GM23338 (cell line): ENCODE measurements at regions not wholly inside any gene's neighbourhood (a gene's known extent, or its start where the extent isn't known, plus 50 kb on each side); places are given as distances from the start of the nearest gene placed in this dataset.

ENCODE experiments used
- ATAC-seq: fragments of 200-7000 bp; cut with Tn5 transposase; 3 replicates; pipeline ENCODE4 v1.9.1; 2020
- DNase-seq: peaks from one replicate; pipeline ENCODE4 v3.0.0-alpha.2; 2015; ENCODE audit warnings: low spot score
- H2AFZ ChIP-seq: fragments of 200-600 bp; sonication (generic); 2 replicates; pipeline ENCODE4 v1.8.0; 2016; ENCODE audit warnings: antibody characterized with exemption, mild to moderate bottlenecking, moderate library complexity
- H3F3A ChIP-seq: fragments of 200-600 bp; sonication (generic); replicated peaks from 2 replicates; pipeline ENCODE4 v1.8.0; 2017; ENCODE audit warnings: antibody characterized with exemption, mixed run types, low read depth
- H3K27ac ChIP-seq: fragments of 200-600 bp; sonication (generic); 2 replicates; pipeline ENCODE4 v1.6.1; 2016; ENCODE audit warnings: low read depth
- H3K27me3 ChIP-seq: fragments of 200-600 bp; sonication (generic); 2 replicates; pipeline ENCODE4 v1.8.0; 2016; ENCODE audit warnings: mild to moderate bottlenecking, mixed run types, moderate library complexity; ENCODE audit not compliant: insufficient read depth
- H3K36me3 ChIP-seq: fragments of 200-600 bp; sonication (generic); 2 replicates; pipeline ENCODE4 v1.8.0; 2016; ENCODE audit warnings: mild to moderate bottlenecking; ENCODE audit not compliant: insufficient read depth
- H3K4me1 ChIP-seq: fragments of 200-600 bp; sonication (generic); 2 replicates; pipeline ENCODE4 v1.8.0; 2016; ENCODE audit warnings: mild to moderate bottlenecking, moderate library complexity; ENCODE audit not compliant: insufficient read depth
- H3K4me2 ChIP-seq: fragments of 200-600 bp; sonication (generic); 2 replicates; pipeline ENCODE4 v1.7.1; 2017; ENCODE audit warnings: mixed run types
- H3K4me3 ChIP-seq: fragments of 200-600 bp; sonication (generic); 2 replicates; pipeline ENCODE4 v1.6.1; 2016; ENCODE audit warnings: mixed run types
- H3K79me2 ChIP-seq: fragments of 200-600 bp; sonication (generic); replicated peaks from 2 replicates; pipeline ENCODE4 v1.8.0; 2017; ENCODE audit warnings: mild to moderate bottlenecking; ENCODE audit not compliant: insufficient read depth
- H3K9me2 ChIP-seq: fragments of 200-600 bp; sonication (generic); 2 replicates; pipeline ENCODE4 v1.8.0; 2017; ENCODE audit not compliant: insufficient read depth
- H4K20me1 ChIP-seq: fragments of 200-600 bp; sonication (generic); replicated peaks from 2 replicates; pipeline ENCODE4 v1.8.0; 2017; ENCODE audit warnings: mild to moderate bottlenecking; ENCODE audit not compliant: insufficient read depth
- H3K27ac Mint-ChIP-seq: 2 replicates; pipeline ENCODE4 v1.8.0; 2020; ENCODE audit warnings: inconsistent platforms, mild to moderate bottlenecking, moderate library complexity, mixed read lengths
- H3K27me3 Mint-ChIP-seq: 3 replicates; pipeline ENCODE4 v1.8.0; 2022; ENCODE audit warnings: low read depth, mild to moderate bottlenecking, moderate library complexity, mixed read lengths, inconsistent platforms; ENCODE audit not compliant: insufficient read depth, poor library complexity
- H3K36me3 Mint-ChIP-seq: 3 replicates; pipeline ENCODE4 v1.8.0; 2021; ENCODE audit warnings: low read depth, mild to moderate bottlenecking, inconsistent platforms, moderate library complexity, mixed read lengths
- H3K4me1 Mint-ChIP-seq: 3 replicates; pipeline ENCODE4 v1.8.0; 2020; ENCODE audit warnings: mild to moderate bottlenecking, inconsistent platforms, mixed read lengths
- H3K4me3 Mint-ChIP-seq: 3 replicates; pipeline ENCODE4 v1.8.0; 2021; ENCODE audit warnings: moderate library complexity, mild to moderate bottlenecking, inconsistent platforms, mixed read lengths
- H3K9me3 Mint-ChIP-seq: 3 replicates; pipeline ENCODE4 v1.8.0; 2020; ENCODE audit warnings: moderate library complexity, mild to moderate bottlenecking, inconsistent platforms, mixed read lengths
- CREB1 ChIP-seq: fragments of 250-450 bp; sonication (Bioruptor Pico); IDR thresholded peaks from 2 replicates; pipeline ENCODE4 v1.5.0; 2020; ENCODE audit warnings: low read depth, mild to moderate bottlenecking, moderate library complexity
- EZH2 ChIP-seq: fragments of 200-600 bp; sonication (generic); IDR thresholded peaks from one replicate; pipeline ENCODE4 v1.8.0; 2017; ENCODE audit warnings: antibody characterized with exemption, mild to moderate bottlenecking, low read depth; ENCODE audit not compliant: unreplicated experiment
- EZH2phosphoT487 ChIP-seq: fragments of 200-600 bp; sonication (generic); IDR thresholded peaks from one replicate; pipeline ENCODE4 v1.8.1; 2018; ENCODE audit warnings: antibody characterized with exemption; ENCODE audit not compliant: unreplicated experiment
- JUNB ChIP-seq: IDR thresholded peaks from one replicate; pipeline ENCODE4 v1.6.1; 2016; ENCODE audit warnings: antibody characterized with exemption; ENCODE audit not compliant: unreplicated experiment
- NANOG ChIP-seq: IDR thresholded peaks from 2 replicates; pipeline ENCODE4 v1.6.1; 2016; ENCODE audit warnings: antibody characterized with exemption, borderline replicate concordance
- POLR2AphosphoS5 ChIP-seq: IDR thresholded peaks from 2 replicates; pipeline ENCODE4 v1.6.1; 2016; ENCODE audit warnings: antibody characterized with exemption, low read depth
- REST ChIP-seq: IDR thresholded peaks from one replicate; pipeline ENCODE4 v1.6.1; 2018; ENCODE audit warnings: antibody characterized with exemption; ENCODE audit not compliant: unreplicated experiment
- STAT1 ChIP-seq: IDR thresholded peaks from one replicate; pipeline ENCODE4 v1.6.1; 2016; ENCODE audit warnings: antibody characterized with exemption; ENCODE audit not compliant: unreplicated experiment
- ZNF114 ChIP-seq: fragments of 250-450 bp; sonication (Bioruptor Pico); IDR thresholded peaks from 2 replicates; pipeline ENCODE4 v1.5.0; 2020; ENCODE audit warnings: mild to moderate bottlenecking, moderate library complexity
- ZNF331 ChIP-seq: fragments of 250-450 bp; sonication (Bioruptor Pico); IDR thresholded peaks from 2 replicates; pipeline ENCODE4 v1.5.0; 2020; ENCODE audit warnings: low read depth, mild to moderate bottlenecking, moderate library complexity
- TF ChIP-seq, protein P1 (sequence below), 2 experiments: fragments of 200-600 bp in 1 of 2; sonication (generic) in 1 of 2; conservative IDR thresholded peaks; 2 replicates each; pipeline versions ENCODE4 v1.5.1 to v1.6.1; 2016 to 2017; ENCODE audit warnings: antibody characterized with exemption in 2 of 2, low read depth in 2 of 2, mild to moderate bottlenecking in 2 of 2, moderate library complexity in 1 of 2
- TF ChIP-seq, protein P2 (sequence below): IDR thresholded peaks from 2 replicates; pipeline ENCODE4 v1.6.1; 2016; ENCODE audit warnings: antibody characterized with exemption
- TF ChIP-seq, protein P3 (sequence below): fragments of 250-450 bp; sonication (Bioruptor Pico); IDR thresholded peaks from 2 replicates; pipeline ENCODE4 v1.5.0; 2020; ENCODE audit warnings: mild to moderate bottlenecking, moderate library complexity

- Mint-ChIP-seq H3K27me3 (peaks cover 26% of the 10 kb centered on the region), H3K9me3 (peaks cover 7% of the 10 kb centered on the region; the same call in 1 of the 3 replicates), H3K4me3 (no peak overlapping the region), H3K4me1 (peaks cover 22% of the 10 kb centered on the region), H3K36me3 (no peaks in the 10 kb centered on the region), H3K27ac (no peak overlapping the region)
- Histone ChIP-seq H3K4me3 (no peak overlapping the region), H3K9me2 (no peaks in the 10 kb centered on the region), H3F3A (no peaks in the 10 kb centered on the region), H3K27me3 (peaks cover 100% of the 10 kb centered on the region), H3K27ac (no peak overlapping the region), H3K4me2 (no peak overlapping the region), H3K36me3 (no peaks in the 10 kb centered on the region), H2AFZ (no peak overlapping the region), H3K4me1 (peaks cover 22% of the 10 kb centered on the region; the same call in 1 of the 2 replicates), H4K20me1 (no peaks in the 10 kb centered on the region), H3K79me2 (no peaks in the 10 kb centered on the region)
- ATAC-seq (no peak), DNase-seq (no peak)
- TF ChIP-seq CREB1 (CRISPR knock-in tag) = no peak
- TF ChIP-seq NANOG = no peak
- TF ChIP-seq EZH2phosphoT487 = no peak
- no peak for TF ChIP-seq ZNF331 (CRISPR knock-in tag)
- TF ChIP-seq ZNF114 (CRISPR knock-in tag) = no peak
- TF ChIP-seq EZH2 = no peak
- TF ChIP-seq STAT1 = no peak
- TF ChIP-seq, protein P1, sequence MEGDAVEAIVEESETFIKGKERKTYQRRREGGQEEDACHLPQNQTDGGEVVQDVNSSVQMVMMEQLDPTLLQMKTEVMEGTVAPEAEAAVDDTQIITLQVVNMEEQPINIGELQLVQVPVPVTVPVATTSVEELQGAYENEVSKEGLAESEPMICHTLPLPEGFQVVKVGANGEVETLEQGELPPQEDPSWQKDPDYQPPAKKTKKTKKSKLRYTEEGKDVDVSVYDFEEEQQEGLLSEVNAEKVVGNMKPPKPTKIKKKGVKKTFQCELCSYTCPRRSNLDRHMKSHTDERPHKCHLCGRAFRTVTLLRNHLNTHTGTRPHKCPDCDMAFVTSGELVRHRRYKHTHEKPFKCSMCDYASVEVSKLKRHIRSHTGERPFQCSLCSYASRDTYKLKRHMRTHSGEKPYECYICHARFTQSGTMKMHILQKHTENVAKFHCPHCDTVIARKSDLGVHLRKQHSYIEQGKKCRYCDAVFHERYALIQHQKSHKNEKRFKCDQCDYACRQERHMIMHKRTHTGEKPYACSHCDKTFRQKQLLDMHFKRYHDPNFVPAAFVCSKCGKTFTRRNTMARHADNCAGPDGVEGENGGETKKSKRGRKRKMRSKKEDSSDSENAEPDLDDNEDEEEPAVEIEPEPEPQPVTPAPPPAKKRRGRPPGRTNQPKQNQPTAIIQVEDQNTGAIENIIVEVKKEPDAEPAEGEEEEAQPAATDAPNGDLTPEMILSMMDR (conservative IDR thresholded peaks at IDR 0.05; ENCODE audit: low read depth in 2 of 2) = no peak
- TF ChIP-seq REST = no peak
- TF ChIP-seq POLR2AphosphoS5 = no peak
- TF ChIP-seq, protein P2, sequence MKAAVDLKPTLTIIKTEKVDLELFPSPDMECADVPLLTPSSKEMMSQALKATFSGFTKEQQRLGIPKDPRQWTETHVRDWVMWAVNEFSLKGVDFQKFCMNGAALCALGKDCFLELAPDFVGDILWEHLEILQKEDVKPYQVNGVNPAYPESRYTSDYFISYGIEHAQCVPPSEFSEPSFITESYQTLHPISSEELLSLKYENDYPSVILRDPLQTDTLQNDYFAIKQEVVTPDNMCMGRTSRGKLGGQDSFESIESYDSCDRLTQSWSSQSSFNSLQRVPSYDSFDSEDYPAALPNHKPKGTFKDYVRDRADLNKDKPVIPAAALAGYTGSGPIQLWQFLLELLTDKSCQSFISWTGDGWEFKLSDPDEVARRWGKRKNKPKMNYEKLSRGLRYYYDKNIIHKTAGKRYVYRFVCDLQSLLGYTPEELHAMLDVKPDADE = no peak
- TF ChIP-seq, protein P3, sequence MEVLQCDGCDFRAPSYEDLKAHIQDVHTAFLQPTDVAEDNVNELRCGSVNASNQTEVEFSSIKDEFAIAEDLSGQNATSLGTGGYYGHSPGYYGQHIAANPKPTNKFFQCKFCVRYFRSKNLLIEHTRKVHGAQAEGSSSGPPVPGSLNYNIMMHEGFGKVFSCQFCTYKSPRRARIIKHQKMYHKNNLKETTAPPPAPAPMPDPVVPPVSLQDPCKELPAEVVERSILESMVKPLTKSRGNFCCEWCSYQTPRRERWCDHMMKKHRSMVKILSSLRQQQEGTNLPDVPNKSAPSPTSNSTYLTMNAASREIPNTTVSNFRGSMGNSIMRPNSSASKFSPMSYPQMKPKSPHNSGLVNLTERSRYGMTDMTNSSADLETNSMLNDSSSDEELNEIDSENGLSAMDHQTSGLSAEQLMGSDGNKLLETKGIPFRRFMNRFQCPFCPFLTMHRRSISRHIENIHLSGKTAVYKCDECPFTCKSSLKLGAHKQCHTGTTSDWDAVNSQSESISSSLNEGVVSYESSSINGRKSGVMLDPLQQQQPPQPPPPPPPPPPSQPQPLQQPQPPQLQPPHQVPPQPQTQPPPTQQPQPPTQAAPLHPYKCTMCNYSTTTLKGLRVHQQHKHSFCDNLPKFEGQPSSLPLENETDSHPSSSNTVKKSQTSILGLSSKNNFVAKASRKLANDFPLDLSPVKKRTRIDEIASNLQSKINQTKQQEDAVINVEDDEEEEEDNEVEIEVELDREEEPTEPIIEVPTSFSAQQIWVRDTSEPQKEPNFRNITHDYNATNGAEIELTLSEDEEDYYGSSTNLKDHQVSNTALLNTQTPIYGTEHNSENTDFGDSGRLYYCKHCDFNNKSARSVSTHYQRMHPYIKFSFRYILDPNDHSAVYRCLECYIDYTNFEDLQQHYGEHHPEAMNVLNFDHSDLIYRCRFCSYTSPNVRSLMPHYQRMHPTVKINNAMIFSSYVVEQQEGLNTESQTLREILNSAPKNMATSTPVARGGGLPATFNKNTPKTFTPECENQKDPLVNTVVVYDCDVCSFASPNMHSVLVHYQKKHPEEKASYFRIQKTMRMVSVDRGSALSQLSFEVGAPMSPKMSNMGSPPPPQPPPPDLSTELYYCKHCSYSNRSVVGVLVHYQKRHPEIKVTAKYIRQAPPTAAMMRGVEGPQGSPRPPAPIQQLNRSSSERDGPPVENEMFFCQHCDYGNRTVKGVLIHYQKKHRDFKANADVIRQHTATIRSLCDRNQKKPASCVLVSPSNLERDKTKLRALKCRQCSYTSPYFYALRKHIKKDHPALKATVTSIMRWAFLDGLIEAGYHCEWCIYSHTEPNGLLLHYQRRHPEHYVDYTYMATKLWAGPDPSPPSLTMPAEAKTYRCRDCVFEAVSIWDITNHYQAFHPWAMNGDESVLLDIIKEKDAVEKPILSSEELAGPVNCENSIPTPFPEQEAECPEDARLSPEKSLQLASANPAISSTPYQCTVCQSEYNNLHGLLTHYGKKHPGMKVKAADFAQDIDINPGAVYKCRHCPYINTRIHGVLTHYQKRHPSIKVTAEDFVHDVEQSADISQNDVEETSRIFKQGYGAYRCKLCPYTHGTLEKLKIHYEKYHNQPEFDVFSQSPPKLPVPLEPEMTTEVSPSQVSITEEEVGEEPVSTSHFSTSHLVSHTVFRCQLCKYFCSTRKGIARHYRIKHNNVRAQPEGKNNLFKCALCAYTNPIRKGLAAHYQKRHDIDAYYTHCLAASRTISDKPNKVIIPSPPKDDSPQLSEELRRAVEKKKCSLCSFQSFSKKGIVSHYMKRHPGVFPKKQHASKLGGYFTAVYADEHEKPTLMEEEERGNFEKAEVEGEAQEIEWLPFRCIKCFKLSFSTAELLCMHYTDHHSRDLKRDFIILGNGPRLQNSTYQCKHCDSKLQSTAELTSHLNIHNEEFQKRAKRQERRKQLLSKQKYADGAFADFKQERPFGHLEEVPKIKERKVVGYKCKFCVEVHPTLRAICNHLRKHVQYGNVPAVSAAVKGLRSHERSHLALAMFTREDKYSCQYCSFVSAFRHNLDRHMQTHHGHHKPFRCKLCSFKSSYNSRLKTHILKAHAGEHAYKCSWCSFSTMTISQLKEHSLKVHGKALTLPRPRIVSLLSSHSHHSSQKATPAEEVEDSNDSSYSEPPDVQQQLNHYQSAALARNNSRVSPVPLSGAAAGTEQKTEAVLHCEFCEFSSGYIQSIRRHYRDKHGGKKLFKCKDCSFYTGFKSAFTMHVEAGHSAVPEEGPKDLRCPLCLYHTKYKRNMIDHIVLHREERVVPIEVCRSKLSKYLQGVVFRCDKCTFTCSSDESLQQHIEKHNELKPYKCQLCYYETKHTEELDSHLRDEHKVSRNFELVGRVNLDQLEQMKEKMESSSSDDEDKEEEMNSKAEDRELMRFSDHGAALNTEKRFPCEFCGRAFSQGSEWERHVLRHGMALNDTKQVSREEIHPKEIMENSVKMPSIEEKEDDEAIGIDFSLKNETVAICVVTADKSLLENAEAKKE (CRISPR knock-in tag) = no peak
- TF ChIP-seq JUNB = no peak
These were observed 105.7 kb upstream of the VPREB1 start for GRCh38 chr22:22138915-22139314.
